Vagina (tissue), 2 donors: ENCODE measurements at regions not wholly inside any gene's neighbourhood (a gene's known extent, or its start where the extent isn't known, plus 50 kb on each side); places are given as distances from the start of the nearest gene placed in this dataset.

Experiments used
- POLR2A ChIP-seq, 2 donors: fragments of 450-650 bp; IDR thresholded peaks; one replicate each; pipeline ENCODE4 v1.6.1; 2017; ENCODE audit warnings: antibody characterized with exemption in 2 of 2, mild to moderate bottlenecking in 2 of 2, moderate library complexity in 2 of 2
- TF ChIP-seq, protein P1 (sequence below), 3 experiments: fragments of 450-650 bp in 2 of 3; fragments of 200-600 bp in 1 of 3; sonication (generic) in 1 of 3; IDR thresholded peaks; one replicate each; pipeline ENCODE4 v1.5.1; 2017 to 2019; ENCODE audit warnings: antibody characterized with exemption in 3 of 3, mild to moderate bottlenecking in 2 of 3, moderate library complexity in 2 of 3

DNA sequence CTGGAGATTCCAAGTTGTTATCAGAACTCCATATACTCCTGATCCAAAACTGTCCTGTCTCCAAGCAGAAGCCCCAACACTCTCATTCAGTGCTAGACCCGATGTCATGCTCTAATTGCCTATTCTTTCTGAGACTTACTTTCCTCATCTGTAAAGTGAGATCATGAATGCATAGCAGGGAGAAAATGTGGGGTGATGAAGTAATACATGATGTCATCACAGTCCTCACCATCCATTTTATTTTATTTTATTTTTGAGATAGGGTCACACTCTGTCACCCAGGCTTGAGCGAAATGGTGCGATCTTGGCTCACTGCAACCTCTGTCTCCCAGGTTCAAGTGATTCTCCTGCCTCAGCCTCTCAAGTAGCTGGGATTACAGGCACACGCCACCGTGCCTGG is 1554.0 kb upstream of the ADGRL3 start:
- TF ChIP-seq, protein P1, sequence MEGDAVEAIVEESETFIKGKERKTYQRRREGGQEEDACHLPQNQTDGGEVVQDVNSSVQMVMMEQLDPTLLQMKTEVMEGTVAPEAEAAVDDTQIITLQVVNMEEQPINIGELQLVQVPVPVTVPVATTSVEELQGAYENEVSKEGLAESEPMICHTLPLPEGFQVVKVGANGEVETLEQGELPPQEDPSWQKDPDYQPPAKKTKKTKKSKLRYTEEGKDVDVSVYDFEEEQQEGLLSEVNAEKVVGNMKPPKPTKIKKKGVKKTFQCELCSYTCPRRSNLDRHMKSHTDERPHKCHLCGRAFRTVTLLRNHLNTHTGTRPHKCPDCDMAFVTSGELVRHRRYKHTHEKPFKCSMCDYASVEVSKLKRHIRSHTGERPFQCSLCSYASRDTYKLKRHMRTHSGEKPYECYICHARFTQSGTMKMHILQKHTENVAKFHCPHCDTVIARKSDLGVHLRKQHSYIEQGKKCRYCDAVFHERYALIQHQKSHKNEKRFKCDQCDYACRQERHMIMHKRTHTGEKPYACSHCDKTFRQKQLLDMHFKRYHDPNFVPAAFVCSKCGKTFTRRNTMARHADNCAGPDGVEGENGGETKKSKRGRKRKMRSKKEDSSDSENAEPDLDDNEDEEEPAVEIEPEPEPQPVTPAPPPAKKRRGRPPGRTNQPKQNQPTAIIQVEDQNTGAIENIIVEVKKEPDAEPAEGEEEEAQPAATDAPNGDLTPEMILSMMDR (IDR thresholded peaks at IDR 0.05), result no peak
- no peak for TF ChIP-seq POLR2A (IDR thresholded peaks at IDR 0.05)
